ENCODE measurements at regions not wholly inside any gene's neighbourhood (a gene's known extent, or its start where the extent isn't known, plus 50 kb on each side); places are given as distances from the start of the nearest gene placed in this dataset.

- no peak overlapping the region for H3K4me2 ChIP-seq (ENCODE audit: low read depth, low read length)
- intact Hi-C loops (cut with micrococcal nuclease; ENCODE audit: unreplicated experiment) = no loop called here
- CTCF ChIA-PET (ENCODE audit: low intra/inter-chr PET ratio, low total read pairs) = no interaction called here
- BruUV-seq (replicated peaks) = no TSS peak
- H3K79me2 ChIP-seq (ENCODE audit: insufficient read depth, low read length) = no peaks in the 10 kb centered on the region
- H3K9ac ChIP-seq (ENCODE audit: insufficient read depth, low read depth, low read length) = no peak overlapping the region
- peaks cover 10% of the 10 kb centered on the region for H3K4me1 ChIP-seq (ENCODE audit: insufficient read depth, low read length)
- WGBS (ENCODE audit: low lambda C conversion rate) = 41% methylated on average over 3 of the region's 3 CpGs
- no peak overlapping the region for H3K4me3 ChIP-seq (replicated peaks in 1 of 3; ENCODE audit: insufficient read depth in 1 of 3, low read depth in 2 of 3, low read length in 3 of 3)
- no peak for ATAC-seq
- in situ Hi-C loops (cut with HindIII; ENCODE audit: extremely low pct_ligation_motif_present, low pct_unique_long_range_greater_than_20kb) = no loop called here
- FAIRE-seq = no peak
- POLR2A ChIA-PET = no interaction called here
- H4K20me1 ChIP-seq (ENCODE audit: insufficient read depth, low read length) = no peaks in the 10 kb centered on the region
- no peak overlapping the region for H2AFZ ChIP-seq (ENCODE audit: low read length)
- H3K36me3 ChIP-seq (replicated peaks in 1 of 2; ENCODE audit: control insufficient read depth in 1 of 2, insufficient read depth in 2 of 2, low read length in 2 of 2) = no peaks in the 10 kb centered on the region
- no peaks in the 10 kb centered on the region for H3K9me3 ChIP-seq (ENCODE audit: low read length)
- TF ChIP-seq KLF9 (CRISPR knock-in tag; IDR thresholded peaks at IDR 0.05; ENCODE audit: low read depth) (no peak), ZNF232 (CRISPR knock-in tag; IDR thresholded peaks at IDR 0.05; ENCODE audit: borderline replicate concordance) (no peak), NR2F6 (IDR thresholded peaks at IDR 0.05) (0 out of 2 replicates have a peak, but pooled peaks have one; percentile 9), NR2F6 (CRISPR knock-in tag; IDR thresholded peaks at IDR 0.05) (no peak), RBFOX2 (IDR thresholded peaks at IDR 0.05; ENCODE audit: low read depth, low read length) (no peak), ZNF770 (CRISPR knock-in tag; IDR thresholded peaks at IDR 0.05) (no peak)
- no peak overlapping the region for H3K27ac ChIP-seq (ENCODE audit: extremely low read length, insufficient read depth, low read length)
- no peaks in the 10 kb centered on the region for H3K27me3 ChIP-seq (ENCODE audit: control insufficient read depth in 1 of 2, insufficient read depth in 2 of 2, low read length in 2 of 2)
- no peak for DNase-seq (ENCODE audit: low spot score)
Measured at GRCh38 chr1:116189481-116189880, 78.3 kb downstream of the MAB21L3 start.

- intact Hi-C loops (cut with micrococcal nuclease; ENCODE audit: unreplicated experiment) (no loop called here), in situ Hi-C loops (cut with HindIII; ENCODE audit: extremely low pct_ligation_motif_present, low pct_unique_long_range_greater_than_20kb) (no loop called here)
- WGBS (ENCODE audit: low lambda C conversion rate) = 9% methylated on average over 2 of the region's 2 CpGs
- H3K4me2 ChIP-seq (ENCODE audit: low read depth, low read length) = no peak overlapping the region
- ChIA-PET CTCF (ENCODE audit: low intra/inter-chr PET ratio, low total read pairs) (no interaction called here), POLR2A (no interaction called here)
- H3K9me3 ChIP-seq (ENCODE audit: low read length) = no peaks in the 10 kb centered on the region
- TF ChIP-seq MEIS2 (CRISPR knock-in tag; IDR thresholded peaks at IDR 0.05) (no peak), EED (CRISPR knock-in tag; IDR thresholded peaks at IDR 0.05) (no peak), GZF1 (CRISPR knock-in tag; IDR thresholded peaks at IDR 0.05) (no peak), PHF5A (CRISPR knock-in tag; IDR thresholded peaks at IDR 0.05; ENCODE audit: low read depth, unreplicated experiment) (no peak), MAF1 (CRISPR knock-in tag; IDR thresholded peaks at IDR 0.05; ENCODE audit: borderline replicate concordance) (no peak), ZNF598 (CRISPR knock-in tag; IDR thresholded peaks at IDR 0.05; ENCODE audit: borderline replicate concordance) (no peak), ZBTB38 (CRISPR knock-in tag; IDR thresholded peaks at IDR 0.05) (no peak)
- no peak overlapping the region for H3K4me3 ChIP-seq (replicated peaks in 1 of 3; ENCODE audit: insufficient read depth in 1 of 3, low read depth in 2 of 3, low read length in 3 of 3)
- FAIRE-seq (no peak), DNase-seq (ENCODE audit: low spot score) (no peak), ATAC-seq (no peak)
- H2AFZ ChIP-seq (ENCODE audit: low read length) = no peak overlapping the region
- H3K27ac ChIP-seq (ENCODE audit: extremely low read length, insufficient read depth, low read length) = no peak overlapping the region
- no TSS peak for BruUV-seq (replicated peaks)
- H3K27me3 ChIP-seq (ENCODE audit: control insufficient read depth in 1 of 2, insufficient read depth in 2 of 2, low read length in 2 of 2) = 0 out of 5 replicates have a peak, but pooled peaks cover 0 to 2% of the 10 kb centered on the region in 2 experiments
- no peaks in the 10 kb centered on the region for H3K79me2 ChIP-seq (ENCODE audit: insufficient read depth, low read length)
- H4K20me1 ChIP-seq (ENCODE audit: insufficient read depth, low read length) = no peaks in the 10 kb centered on the region
- no peak overlapping the region for H3K9ac ChIP-seq (ENCODE audit: insufficient read depth, low read depth, low read length)
- H3K36me3 ChIP-seq (replicated peaks in 1 of 2; ENCODE audit: control insufficient read depth in 1 of 2, insufficient read depth in 2 of 2, low read length in 2 of 2) = no peaks in the 10 kb centered on the region
- H3K4me1 ChIP-seq (ENCODE audit: insufficient read depth, low read length) = peaks cover 10% of the 10 kb centered on the region
Measured at GRCh38 chr1:116191294-116191693, 80.1 kb downstream of the MAB21L3 start.
